ENCODE measurements at regions not wholly inside any gene's neighbourhood (a gene's known extent, or its start where the extent isn't known, plus 50 kb on each side); places are given as distances from the start of the nearest gene placed in this dataset.

- H3K4me2 ChIP-seq (ENCODE audit: low read length), result no peak overlapping the region
- intact Hi-C loops (cut with micrococcal nuclease; ENCODE audit: unreplicated experiment), result no loop called here
- no TSS peak for BruUV-seq (replicated peaks)
- H3K27ac ChIP-seq (ENCODE audit: low read depth, low read length, poor library complexity, severe bottlenecking), result no peak overlapping the region
- no peak overlapping the region for H3K4me3 ChIP-seq (ENCODE audit: low read depth, low read length, poor library complexity, severe bottlenecking)
- H3K9me3 ChIP-seq (ENCODE audit: low read length), result no peaks in the 10 kb centered on the region
- no peak for TF ChIP-seq CTCF (conservative IDR thresholded peaks at IDR 0.05; ENCODE audit: low read length)
- no peaks in the 10 kb centered on the region for H3K79me2 ChIP-seq (ENCODE audit: insufficient read depth, low read depth, low read length)
- no peak for DNase-seq (ENCODE audit: low spot score)
- no peaks in the 10 kb centered on the region for H3K9me2 ChIP-seq (ENCODE audit: insufficient read depth, low read length)
- ChIA-PET POLR2A (no interaction called here), CTCF (ENCODE audit: unreplicated experiment) (no interaction called here)
- H3K4me1 ChIP-seq (ENCODE audit: insufficient read depth, low read length, poor library complexity, severe bottlenecking), result no peaks in the 10 kb centered on the region
- H2AFZ ChIP-seq (ENCODE audit: low read length), result no peak overlapping the region
- H4K20me1 ChIP-seq (ENCODE audit: insufficient read depth, low read length), result no peaks in the 10 kb centered on the region
- H3K36me3 ChIP-seq (ENCODE audit: insufficient read depth, low read length), result no peaks in the 10 kb centered on the region
Measured at GRCh38 chr12:127589541-127589940, 677.4 kb upstream of the TMEM132C start.

- POLR2A ChIA-PET, result no interaction called here
- no peaks in the 10 kb centered on the region for H3K79me2 ChIP-seq (ENCODE audit: insufficient read depth, low read depth, low read length)
Measured at GRCh38 chr12:127590868-127591267, 676.1 kb upstream of the TMEM132C start.

GRCh38 chr12:127592245-127592644 lies 674.7 kb upstream of the TMEM132C start:
- ChIA-PET CTCF (ENCODE audit: unreplicated experiment) (no interaction called here), POLR2A (no interaction called here)
- no peak overlapping the region for H3K4me3 ChIP-seq (ENCODE audit: low read depth, low read length, poor library complexity, severe bottlenecking)
- H4K20me1 ChIP-seq (ENCODE audit: insufficient read depth, low read length), result no peaks in the 10 kb centered on the region
- no peak for TF ChIP-seq CTCF (conservative IDR thresholded peaks at IDR 0.05; ENCODE audit: low read length)
- intact Hi-C loops (cut with micrococcal nuclease; ENCODE audit: unreplicated experiment), result no loop called here
- H3K27ac ChIP-seq (ENCODE audit: low read depth, low read length, poor library complexity, severe bottlenecking), result no peak overlapping the region
- H3K9me2 ChIP-seq (ENCODE audit: insufficient read depth, low read length), result no peaks in the 10 kb centered on the region
- no peak overlapping the region for H2AFZ ChIP-seq (ENCODE audit: low read length)
- BruUV-seq (replicated peaks), result no TSS peak
- H3K4me2 ChIP-seq (ENCODE audit: low read length), result no peak overlapping the region
- H3K36me3 ChIP-seq (ENCODE audit: insufficient read depth, low read length), result no peaks in the 10 kb centered on the region
- DNase-seq (ENCODE audit: low spot score), result no peak
- no peaks in the 10 kb centered on the region for H3K9me3 ChIP-seq (ENCODE audit: low read length)
- H3K4me1 ChIP-seq (ENCODE audit: insufficient read depth, low read length, poor library complexity, severe bottlenecking), result no peaks in the 10 kb centered on the region
- no peaks in the 10 kb centered on the region for H3K79me2 ChIP-seq (ENCODE audit: insufficient read depth, low read depth, low read length)

More at GRCh38 chr12:127590868-127591267, 676.1 kb upstream of the TMEM132C start:
- Histone ChIP-seq H3K9me3 (ENCODE audit: low read length) (no peaks in the 10 kb centered on the region), H3K9me2 (ENCODE audit: insufficient read depth, low read length) (no peaks in the 10 kb centered on the region), H3K4me2 (ENCODE audit: low read length) (no peak overlapping the region), H2AFZ (ENCODE audit: low read length) (no peak overlapping the region), H3K36me3 (ENCODE audit: insufficient read depth, low read length) (no peaks in the 10 kb centered on the region), H3K27ac (ENCODE audit: low read depth, low read length, poor library complexity, severe bottlenecking) (no peak overlapping the region), H3K4me1 (ENCODE audit: insufficient read depth, low read length, poor library complexity, severe bottlenecking) (no peaks in the 10 kb centered on the region), H3K4me3 (ENCODE audit: low read depth, low read length, poor library complexity, severe bottlenecking) (no peak overlapping the region), H4K20me1 (ENCODE audit: insufficient read depth, low read length) (no peaks in the 10 kb centered on the region)
- TF ChIP-seq CTCF (conservative IDR thresholded peaks at IDR 0.05; ENCODE audit: low read length) (no peak), EZH2phosphoT487 (IDR thresholded peaks at IDR 0.05; ENCODE audit: borderline replicate concordance, low read depth, low read length) (no peak)
- DNase-seq (ENCODE audit: low spot score), result no peak
- CTCF ChIA-PET (ENCODE audit: unreplicated experiment), result no interaction called here
- intact Hi-C loops (cut with micrococcal nuclease; ENCODE audit: unreplicated experiment), result no loop called here
- no TSS peak for BruUV-seq (replicated peaks)
